CD4-positive, alpha-beta T cell treated with Interleukin-4 for 1 hour (primary cell): ENCODE measurements at regions not wholly inside any gene's neighbourhood (a gene's known extent, or its start where the extent isn't known, plus 50 kb on each side); places are given as distances from the start of the nearest gene placed in this dataset.

Experiments used
- DNase-seq, 2 donors: peaks; one replicate each; pipeline ENCODE4 v3.0.0-alpha.2; 2020 to 2022

DNA sequence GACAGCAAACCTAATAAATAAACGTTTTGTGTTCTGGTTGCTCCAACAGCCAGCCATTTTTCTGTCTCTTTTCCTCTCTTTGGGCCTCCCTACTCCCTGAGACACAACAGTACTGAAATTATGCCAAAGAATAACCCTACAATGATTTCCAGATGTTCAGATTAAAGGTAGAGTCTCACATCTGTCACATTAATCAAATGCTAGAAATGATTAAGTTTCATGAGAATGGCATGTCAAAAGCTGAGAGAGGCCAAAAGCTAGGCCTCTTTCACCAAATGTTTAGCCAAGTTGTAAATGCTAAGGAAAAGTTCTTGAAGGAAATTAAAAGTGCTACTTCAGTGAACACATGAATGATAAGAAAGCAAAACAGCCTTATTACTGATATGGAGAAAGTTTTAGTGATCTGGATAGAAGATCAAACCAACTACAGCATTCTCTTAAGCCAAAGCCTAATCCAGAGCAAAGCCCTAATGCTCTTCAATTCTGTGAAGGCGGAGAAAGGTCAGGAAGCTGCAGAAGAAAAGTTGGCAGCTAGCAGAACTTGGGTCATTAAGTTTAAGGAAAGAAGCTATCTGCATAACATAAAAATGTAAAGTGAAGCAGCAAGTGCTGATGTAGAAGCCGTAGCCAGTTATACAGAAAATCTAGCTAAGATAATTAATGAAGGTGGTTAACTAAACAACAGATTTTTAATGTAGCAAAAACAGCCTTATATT lies 182.1 kb upstream of the NUDT6 start:
- DNase-seq: no peak

DNA sequence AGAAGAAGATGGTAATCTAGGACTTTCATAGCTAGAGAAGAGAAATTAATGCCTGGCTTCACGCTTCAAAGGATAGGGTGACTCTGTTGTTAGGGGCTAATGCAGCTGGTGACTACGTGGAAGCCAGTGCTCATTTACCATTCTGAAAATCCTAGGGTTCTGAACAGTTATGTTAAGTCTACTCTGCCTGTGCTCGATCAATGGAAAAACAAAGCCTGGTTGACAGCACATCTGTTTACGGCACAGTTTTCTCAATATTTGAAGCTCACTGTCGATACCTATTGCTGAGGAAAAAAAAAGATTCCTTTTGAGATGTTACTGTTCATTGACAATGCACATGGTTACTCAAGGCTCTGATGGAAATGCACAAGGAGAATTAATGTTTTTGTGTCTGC lies 182.6 kb upstream of the NUDT6 start:
- no peak for DNase-seq

DNA sequence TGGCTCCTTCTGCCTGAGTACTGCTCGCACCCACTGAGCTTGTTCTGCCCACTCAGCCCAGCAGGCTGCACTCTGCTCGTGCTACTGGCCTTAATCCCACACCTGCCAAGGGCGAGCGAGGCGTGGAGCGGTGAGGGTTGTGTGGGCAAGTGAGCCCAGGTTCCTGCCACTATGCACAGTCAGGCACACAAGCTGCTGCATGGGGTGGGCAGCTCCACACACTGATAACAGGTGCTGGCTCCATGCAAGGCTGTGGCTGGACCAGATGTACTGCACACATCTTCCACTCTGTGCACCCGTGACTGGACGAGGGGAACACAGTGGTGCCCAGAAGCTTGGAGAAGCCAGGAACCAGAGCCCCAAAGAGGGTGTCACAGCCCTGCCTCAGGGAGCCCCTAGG lies 184.3 kb upstream of the NUDT6 start:
- no peak for DNase-seq

DNA sequence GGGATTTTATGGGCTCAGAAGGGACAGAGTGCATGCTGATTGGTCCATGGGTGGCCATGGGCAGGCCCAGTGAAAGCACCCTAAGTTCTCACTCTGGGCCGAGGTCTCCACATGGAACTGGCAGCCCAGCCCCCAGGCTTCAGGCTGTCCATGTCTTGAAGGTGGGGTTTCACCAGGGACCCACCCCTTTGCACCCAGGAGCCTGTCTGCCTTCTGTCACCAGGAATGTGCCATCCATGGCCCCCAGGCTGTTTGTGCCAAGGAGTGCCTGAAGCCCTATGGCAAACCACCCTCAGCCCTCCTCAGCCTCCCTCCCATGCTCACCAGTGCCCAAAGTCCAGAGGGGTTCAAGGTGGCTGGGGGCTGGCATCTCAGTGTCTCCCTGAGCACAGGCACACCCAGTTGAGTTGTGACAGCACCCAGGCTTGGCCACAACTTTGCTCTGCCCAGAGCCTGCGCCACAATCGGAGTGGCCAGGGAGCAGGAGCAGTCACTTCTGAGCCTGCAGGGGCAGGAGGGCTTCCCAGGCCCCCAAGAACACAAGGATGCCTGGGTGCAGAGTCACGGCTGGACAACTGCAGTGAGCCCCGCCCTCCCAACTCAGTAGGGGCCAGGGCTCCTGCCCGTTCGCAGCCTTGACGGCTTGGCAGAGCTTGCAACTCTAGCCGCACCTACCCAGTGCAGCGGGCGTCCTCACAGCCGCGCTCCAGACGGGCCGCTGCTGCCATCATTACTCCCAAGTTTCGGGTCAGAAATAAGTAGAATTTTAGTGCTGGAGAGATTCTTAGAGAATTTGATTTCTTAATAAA lies 185.3 kb upstream of the NUDT6 start:
- DNase-seq: no peak

DNA sequence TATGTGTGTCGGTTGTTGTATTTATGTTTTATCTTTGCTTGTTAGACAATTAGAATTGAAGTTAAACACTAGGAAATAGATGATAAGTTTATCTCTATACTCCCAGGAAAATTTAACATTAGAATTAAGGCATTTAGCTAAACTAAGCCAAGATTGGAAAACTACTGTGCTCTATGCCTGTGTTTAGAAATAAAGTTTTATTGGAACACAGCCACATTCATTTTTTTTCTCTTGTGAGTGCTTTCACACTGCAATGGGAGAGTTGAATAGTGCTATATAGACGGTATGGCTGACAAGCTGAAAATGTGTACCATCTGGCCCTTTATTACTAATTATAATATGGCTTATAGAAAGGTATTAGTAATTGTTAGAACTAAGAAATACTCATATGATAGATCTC lies 186.7 kb upstream of the NUDT6 start:
- DNase-seq: no peak

DNA sequence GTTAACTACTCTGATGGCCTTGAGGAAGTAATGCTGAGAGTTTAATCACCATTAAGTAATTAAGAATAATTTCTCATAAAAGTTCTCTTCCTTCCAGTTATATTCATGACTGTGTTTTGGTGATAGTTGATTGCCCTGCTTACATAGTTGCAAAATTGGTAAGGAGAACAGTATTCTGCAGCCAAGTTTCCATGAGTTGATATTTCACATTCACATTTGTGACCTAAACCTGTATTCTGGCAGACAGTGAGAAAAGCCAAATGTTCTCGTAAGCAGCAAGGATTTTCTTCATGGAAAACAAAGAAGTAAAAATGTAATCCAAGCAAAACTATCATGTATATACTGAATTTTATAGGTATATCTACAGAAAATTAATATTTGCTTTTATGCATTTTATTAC lies 187.8 kb upstream of the NUDT6 start:
- no peak for DNase-seq

DNA sequence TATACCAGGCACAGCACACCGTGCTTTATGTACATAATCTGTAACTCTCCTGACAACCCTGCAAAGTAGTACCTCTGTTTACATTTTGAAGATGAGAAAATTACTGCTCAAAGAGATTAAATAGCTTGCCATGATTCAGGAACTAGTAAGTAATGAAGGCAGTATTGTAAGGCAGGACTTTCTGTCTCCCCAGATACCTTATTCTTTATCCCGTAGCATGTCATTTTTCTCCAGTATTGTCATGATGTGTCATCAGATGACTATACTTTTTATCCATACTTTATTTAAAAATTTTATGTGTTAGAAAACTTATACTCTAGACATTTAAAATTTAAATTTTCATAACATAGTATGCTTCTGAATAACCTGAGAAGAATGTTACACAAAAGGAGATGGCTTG lies 188.3 kb upstream of the NUDT6 start:
- no peak for DNase-seq

DNA sequence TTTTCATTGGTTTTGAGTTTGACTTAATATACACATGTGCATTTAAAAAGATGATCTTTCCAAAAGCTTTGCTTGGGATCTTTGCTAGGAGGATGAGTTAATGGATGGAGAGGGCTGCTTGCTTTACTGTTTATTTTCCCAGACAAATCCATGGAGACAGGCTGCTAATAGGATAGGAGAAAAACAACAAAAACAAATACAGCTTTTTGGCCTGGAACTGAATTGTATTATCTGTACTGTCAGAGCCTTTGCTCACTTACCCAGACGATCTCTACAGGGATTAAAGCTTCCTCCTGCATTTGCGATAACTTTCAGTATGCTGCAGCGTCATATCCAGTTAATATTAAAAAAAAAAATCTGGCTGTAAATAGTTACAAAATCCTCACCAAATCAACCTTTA lies 190.8 kb upstream of the NUDT6 start:
- no peak for DNase-seq

DNA sequence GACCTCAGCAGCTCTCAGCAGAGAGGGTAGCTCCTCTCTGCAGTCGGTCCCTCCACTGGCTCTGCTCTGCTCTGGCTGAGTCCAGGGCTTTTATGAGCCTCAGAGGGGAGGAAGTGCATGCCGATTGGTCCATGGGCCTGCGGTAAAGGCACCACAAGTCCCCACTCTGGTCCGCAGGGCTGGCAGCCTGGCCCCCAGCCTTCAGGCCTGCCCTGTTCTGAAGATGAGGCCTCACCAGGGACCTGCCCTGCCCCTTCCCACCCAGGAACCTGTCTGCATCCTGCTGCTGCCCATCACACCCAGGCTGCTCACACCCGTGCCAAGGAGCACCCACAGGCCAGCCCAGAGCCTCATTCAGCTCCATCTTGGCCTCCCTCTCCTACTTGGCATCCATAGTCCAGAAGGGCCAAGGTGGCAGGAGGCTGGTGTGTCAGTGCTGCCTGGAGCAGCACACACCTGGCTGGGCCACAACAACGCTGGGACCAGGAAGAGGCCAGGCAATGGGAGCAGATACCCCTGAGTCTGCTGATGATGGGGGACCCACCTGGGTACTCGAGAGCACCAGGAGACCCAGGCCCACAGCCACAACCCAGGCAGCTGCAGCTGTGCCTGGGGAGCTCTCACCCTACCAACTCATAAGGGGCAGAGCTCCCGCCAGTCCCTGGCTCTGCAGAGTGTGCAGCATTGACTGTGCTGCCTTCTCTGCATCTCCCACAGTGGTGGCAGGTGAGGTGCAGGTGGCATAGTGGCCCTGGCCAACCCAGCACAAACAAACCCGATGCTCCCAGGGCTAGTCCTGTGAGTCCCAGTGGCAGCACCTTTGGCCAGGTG lies 191.9 kb upstream of the NUDT6 start:
- no peak for DNase-seq

DNA sequence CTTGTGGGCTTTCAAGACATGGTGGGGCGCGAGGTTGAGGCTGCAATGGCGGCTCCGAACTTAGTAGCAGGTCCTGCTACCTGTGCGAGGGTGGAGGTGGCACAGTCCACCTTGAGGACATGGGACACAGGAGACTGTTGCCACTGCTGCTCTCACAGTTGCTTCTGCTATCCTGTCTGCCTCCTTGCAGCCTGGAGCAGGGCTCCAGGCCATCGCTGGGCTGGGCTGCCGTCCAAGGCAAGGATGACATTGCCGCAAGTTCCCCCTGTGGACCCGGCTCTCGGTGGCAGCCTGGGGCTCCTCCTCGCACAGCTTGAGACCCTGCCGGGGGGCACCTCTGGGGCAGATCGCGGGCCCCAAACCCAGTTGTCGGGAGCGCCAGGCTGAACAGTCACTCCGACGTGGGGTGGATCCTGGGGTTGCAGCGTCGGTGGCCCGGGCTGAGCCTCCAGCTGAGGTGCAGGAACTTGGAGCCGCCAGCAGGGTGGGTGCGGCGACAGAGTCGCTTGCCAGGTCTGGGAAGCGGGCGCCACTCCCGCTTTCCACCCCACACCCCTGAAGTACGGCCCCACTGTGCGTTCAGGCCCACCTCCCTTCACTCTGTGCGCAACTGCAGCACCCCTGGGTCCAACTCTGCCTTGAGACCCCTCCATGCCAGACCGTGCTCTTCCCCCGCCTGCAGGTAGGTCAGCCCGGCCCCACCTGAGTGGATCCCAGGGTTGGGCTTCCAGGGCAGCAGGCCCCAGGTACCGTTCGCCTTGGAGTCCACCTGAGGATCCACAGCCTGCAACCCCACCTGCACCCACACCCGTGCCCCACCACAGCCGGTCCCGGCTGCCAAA lies 192.7 kb upstream of the NUDT6 start:
- DNase-seq: no peak

DNA sequence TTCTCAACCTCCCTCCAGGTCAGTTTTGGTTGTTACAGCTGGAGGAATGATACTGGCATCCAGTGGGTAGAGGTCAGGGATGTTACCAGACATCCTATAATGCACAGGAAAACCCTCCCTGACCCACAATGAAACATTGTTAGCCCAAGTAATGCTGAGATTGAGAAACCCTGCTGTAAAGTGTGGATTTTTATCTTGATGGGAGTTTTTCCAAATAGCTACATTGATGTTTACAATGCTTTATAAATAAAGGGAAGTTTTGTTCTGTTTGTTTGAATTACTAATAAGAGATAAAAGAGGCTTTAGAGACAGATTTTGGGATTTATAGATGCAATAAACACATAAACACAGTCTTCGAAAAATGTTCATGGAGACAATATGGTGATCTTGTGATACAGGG lies 194.0 kb upstream of the NUDT6 start:
- no peak for DNase-seq

DNA sequence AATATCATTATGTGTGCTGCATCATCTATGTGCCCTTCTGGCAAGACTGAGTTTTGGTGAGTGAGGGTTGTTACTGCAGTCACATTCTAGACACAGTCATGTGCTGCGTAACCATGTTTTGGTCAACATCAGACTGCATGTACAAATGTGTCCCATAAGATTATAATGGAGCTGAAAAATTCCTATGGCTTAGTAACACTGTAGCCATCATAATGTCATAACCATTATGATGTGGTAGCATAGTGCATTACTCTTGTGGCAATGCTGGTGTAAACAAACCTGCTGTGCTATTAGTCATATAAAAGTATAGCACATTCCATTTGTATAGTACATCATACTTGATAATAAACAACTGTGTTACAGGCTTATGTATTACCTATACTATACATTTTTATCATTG lies 198.1 kb upstream of the NUDT6 start:
- no peak for DNase-seq

DNA sequence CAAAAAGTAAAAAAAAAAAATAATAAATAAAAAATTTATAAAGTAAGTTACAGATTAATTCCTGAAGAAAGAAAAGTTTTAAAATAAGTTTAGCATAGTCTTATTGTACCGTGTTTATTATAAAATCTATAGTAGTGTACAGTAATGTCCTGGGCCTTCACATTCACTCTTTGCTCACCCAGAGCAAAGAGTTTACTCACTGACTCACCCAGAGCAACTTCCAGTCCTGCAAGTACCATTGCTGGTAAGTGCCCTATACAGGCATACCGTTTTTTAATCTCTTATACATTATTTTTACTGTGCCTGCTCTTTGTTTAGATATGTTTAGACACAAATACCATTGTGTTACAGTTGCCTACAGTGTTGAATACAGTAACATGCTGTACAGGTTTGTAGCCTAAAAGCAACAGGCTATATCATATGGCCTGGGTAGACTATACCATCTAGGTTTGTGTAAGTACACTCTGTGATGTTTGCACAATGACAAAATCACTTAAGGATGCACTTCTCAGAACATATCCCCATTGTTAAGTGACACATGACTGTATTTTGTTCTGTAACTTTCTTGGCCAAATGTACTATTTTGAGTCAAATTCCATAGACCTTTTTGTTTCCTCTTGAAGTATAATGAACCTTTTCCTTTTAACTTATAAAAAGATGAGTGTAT lies 199.0 kb upstream of the NUDT6 start:
- DNase-seq: no peak

DNA sequence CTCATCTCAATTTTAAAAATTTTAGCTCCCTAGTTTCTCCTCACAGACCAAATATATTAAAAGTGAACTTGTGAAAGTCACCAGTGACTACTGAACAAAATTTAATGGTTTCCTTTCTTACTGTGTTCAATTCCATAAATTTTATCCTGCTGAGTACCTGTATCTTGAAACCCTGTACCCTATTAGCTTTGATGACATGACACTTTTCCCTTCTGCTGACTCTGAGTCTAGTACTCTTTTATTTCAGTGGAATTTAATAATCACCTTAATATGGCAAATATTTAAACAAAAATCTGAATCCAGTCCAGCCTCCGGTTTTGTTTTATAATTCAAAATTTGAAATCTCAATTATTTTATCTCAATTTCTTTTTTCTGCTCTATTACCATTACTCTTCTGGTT lies 203.1 kb upstream of the NUDT6 start:
- no peak for DNase-seq

DNA sequence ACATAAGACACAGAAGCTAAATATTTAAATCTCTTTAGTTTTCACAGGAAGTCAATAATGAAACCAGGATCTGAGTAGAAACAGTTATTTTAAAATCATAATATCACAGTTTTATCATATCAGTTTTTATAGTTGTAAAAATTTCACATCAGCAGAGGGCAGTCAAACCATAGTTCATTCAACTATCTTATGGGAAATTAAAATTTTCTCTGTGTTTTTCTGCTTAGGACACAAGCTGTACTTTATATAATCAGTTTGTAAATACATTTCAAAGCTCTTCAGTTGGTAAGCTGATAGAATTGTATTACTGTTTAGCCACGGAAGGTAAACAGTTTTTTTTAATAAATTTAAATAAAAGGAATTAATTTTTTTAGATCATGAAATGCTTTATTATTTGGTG lies 204.8 kb upstream of the NUDT6 start:
- DNase-seq: no peak

DNA sequence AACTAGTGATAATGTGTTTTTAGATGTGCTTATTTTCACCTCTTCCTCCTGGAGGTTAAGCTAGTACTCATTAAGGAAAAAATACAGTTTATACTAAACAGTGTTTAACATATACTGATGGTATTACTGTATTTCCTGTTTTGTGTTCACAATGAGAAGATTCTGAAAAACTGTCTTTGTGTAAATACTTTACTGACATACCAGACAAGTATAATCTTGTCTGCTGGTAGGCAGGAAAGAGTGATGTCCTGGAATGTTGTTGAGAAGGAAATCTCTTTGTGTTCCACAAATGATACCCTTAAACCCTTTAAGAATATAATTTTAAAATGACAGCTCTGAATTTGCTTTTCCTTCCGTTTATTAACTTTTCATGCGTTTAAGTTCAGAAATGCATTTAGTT lies 205.5 kb upstream of the NUDT6 start:
- no peak for DNase-seq

DNA sequence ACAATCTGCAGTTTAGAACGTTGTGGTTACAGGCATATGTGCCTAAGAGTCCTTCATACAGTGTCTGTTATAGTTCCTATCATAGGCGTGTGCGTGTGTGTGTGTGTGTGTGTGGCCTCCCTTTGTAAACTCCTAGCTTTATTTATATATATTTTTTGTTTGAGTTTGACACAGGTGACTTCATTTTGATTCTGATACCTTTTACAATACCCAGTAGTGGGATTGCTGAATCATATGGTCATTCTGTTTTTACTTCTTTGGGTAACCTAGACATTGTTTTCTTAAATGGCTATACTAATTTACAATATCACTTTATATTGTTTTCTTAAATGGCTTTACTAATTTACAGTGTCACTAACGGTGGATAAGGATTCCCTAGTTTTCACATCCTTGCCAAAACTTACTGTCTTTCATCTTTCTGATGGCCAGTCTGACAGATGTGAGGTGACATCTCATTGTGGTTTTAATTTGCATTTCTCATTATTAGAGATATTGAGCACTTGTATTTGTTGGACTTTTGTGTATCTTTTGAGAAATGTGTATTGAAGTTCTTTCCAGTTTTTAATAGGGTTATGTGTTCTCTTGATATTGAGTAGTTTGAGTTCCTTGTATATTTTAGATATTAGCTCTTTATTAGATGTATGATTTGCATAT lies 211.1 kb upstream of the NUDT6 start:
- no peak for DNase-seq

DNA sequence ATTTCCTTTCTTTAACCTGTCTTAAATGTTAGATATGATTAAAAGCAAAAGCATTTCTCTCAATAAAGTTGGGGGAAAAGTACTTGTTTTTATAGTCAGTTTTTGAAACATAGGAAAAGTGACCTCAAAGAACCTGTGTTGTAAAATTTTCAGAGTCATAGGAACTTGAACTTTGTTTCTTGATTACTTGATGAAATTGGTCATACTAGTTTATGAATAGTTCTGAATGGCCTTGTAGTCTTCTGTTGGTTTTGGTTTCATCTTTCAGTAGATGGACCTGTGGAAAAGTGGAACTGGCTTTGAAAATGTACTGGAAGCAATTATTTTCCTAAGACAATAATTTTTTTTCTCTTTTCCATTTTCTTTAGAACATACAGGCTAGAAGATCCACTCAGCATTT lies 222.2 kb upstream of the NUDT6 start:
- no peak for DNase-seq

DNA sequence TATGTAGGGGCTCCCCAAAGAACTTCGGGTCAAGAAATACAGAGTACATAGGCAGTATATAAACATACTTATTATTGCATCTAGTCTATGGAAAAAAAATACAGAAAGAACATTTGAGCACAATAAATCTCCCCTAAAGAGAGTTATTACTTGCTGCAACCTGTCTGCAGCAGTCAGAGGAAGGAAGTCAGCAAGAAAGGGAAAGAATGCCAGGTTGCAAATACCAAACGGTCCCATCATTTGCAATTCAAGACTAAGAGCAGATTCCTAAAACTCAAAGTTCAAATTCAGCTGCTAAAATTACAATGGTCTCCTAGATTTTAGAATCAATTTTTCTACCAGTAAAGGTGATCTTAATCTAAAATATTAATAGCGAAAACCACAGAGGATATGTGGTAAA lies 236.2 kb upstream of the NUDT6 start:
- no peak for DNase-seq

DNA sequence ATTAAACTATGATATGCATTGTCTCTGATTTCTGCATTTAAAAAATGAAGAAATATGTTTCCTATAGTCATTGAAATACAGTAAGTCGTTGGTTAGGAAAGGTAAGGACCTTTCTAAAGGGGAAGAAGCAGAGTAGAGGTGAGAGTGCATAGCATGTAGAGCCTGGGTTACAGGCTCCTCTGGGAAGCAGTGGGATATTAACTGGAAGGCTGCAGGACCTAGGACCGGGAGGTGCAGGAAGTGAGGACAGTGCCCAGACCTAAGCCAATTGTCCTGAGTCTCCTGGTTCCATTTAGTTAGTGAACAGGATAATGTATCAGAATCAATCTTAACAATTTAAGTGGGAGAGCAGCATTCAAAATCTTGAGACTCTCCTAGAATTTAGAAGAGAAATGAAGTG lies 237.1 kb upstream of the NUDT6 start:
- DNase-seq: no peak

DNA sequence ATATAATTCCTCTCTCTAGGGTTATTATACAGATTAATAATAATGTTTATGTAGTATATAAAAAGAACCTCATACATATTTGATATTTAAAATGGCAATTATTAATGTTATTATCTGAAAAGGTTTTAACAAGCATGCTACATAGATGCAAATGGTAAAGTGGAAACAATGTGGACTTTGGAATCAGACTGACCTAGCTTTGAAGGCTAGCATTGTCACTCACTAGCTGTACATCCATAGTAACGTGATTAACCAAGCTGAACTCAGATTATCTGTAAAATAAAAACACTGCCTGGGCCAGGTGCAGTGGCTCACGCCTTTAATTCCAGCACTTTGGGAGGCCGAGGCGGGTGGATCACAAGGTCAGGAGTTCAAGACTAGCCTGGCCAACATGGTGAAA lies 233.7 kb upstream of the SPRY1 start:
- no peak for DNase-seq

DNA sequence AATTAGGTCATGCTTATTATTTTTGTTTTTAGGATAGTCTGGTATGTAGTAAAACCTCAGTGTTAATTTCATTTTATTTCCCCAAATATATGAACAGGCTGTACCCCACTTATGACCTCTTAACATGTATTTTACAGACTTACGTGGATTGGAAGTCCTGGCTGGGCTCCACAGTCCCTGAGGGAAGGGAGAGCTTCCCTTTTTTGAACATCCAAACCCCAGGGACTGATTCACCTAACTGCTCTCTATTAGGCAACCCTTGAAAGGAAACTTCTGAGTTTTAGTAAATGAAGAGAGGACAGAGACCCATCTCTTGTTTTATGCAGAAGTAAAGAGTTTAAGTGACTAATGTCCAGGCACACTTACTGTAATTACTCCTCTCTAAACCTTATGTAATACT lies 233.1 kb upstream of the SPRY1 start:
- DNase-seq: no peak
